ENCODE measurements at regions not wholly inside any gene's neighbourhood (a gene's known extent, or its start where the extent isn't known, plus 50 kb on each side); places are given as distances from the start of the nearest gene placed in this dataset.

DNA sequence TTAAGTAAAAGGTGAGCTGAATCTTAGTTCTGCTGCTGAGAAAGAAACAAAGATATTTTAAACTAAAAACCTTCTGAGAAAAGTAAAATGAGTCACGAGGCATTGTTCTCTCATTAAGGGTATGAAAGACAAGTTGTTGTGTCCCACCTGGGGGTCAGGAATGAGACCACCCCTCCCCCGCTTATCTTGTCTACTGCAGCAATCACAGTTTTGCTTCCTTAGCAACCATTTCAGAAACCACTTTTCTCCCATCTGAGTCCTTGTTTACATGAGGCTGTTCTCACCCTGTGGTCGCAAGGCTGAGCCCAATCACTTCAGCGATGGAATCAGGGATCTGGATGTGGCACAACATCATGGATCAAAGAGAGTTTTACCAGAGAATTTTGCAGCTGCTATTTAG is 377.6 kb upstream of the NETO1 start:
- TF ChIP-seq CTCF (IDR thresholded peaks at IDR 0.05; ENCODE audit: low read depth, low read length, missing input control), result no peak
- no peak for TF ChIP-seq REST (IDR thresholded peaks at IDR 0.05)
- no peak for TF ChIP-seq JUND (IDR thresholded peaks at IDR 0.05)
- TF ChIP-seq FOXA1 (IDR thresholded peaks at IDR 0.05), result no peak
- no peak for TF ChIP-seq MAX (IDR thresholded peaks at IDR 0.05)
- no peak for TF ChIP-seq GABPA (IDR thresholded peaks at IDR 0.05 in 1 of 2, conservative IDR thresholded peaks at IDR 0.05 in 1 of 2)
- TF ChIP-seq, protein P1, sequence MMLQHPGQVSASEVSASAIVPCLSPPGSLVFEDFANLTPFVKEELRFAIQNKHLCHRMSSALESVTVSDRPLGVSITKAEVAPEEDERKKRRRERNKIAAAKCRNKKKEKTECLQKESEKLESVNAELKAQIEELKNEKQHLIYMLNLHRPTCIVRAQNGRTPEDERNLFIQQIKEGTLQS (IDR thresholded peaks at IDR 0.05), result no peak
- TF ChIP-seq RAD21 (IDR thresholded peaks at IDR 0.05), result no peak

All from liver (tissue), 3 donors.